HEK293T (cell line): ENCODE measurements at regions not wholly inside any gene's neighbourhood (a gene's known extent, or its start where the extent isn't known, plus 50 kb on each side); places are given as distances from the start of the nearest gene placed in this dataset.

Experiments
- BHLHE40 ChIP-seq: fragments of 450-650 bp; IDR thresholded peaks from 2 replicates; pipeline ENCODE4 v1.6.1; 2016; ENCODE audit warnings: mild to moderate bottlenecking, moderate library complexity, borderline replicate concordance
- FOXA1 ChIP-seq: fragments of 450-650 bp; IDR thresholded peaks from 2 replicates; pipeline ENCODE4 v1.6.1; 2016; ENCODE audit warnings: mild to moderate bottlenecking
- FOXK2 ChIP-seq: fragments of 450-650 bp; IDR thresholded peaks from 2 replicates; pipeline ENCODE4 v1.6.1; 2016; ENCODE audit warnings: mild to moderate bottlenecking
- FOXM1 ChIP-seq: fragments of 450-650 bp; IDR thresholded peaks from 2 replicates; pipeline ENCODE4 v1.6.1; 2017; ENCODE audit warnings: mild to moderate bottlenecking, borderline replicate concordance
- HDGF ChIP-seq: fragments of 450-650 bp; IDR thresholded peaks from 2 replicates; pipeline ENCODE4 v1.6.1; 2017; ENCODE audit warnings: antibody characterized with exemption, borderline replicate concordance
- L3MBTL2 ChIP-seq: fragments of 450-650 bp; conservative IDR thresholded peaks from 2 replicates; pipeline ENCODE4 v1.6.1; 2016; ENCODE audit warnings: mild to moderate bottlenecking
- SP1 ChIP-seq: fragments of 450-650 bp; IDR thresholded peaks from 2 replicates; pipeline ENCODE4 v1.6.1; 2017
- SUZ12 ChIP-seq: fragments of 450-650 bp; IDR thresholded peaks from 2 replicates; pipeline ENCODE4 v1.6.1; 2016; ENCODE audit warnings: mild to moderate bottlenecking
- TARDBP ChIP-seq: fragments of 450-650 bp; IDR thresholded peaks from 2 replicates; pipeline ENCODE4 v1.6.1; 2016

DNA sequence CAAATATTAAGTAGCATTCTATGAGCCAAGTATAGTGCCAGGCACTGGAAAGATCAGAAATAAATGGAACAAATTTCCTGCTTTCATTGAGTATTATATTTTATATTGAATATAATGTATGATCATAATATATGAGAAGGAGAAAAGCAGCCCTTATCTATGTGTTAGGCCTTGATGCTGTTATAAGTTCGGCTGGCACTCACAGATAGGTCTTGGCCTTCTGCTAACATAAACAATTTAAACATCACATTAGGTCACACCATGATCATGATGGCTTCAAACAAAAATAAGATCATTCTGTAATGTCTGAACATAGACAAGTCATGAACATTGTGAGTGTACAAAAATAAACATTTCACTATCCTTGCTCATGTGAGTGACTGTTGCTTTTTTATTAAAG is 584.0 kb upstream of the ZNF385D start:
- TF ChIP-seq L3MBTL2, result no peak
- no peak for TF ChIP-seq TARDBP
- TF ChIP-seq FOXK2, result no peak
- TF ChIP-seq FOXA1, result no peak
- no peak for TF ChIP-seq SUZ12
- TF ChIP-seq SP1, result no peak
- no peak for TF ChIP-seq FOXM1
- no peak for TF ChIP-seq BHLHE40
- no peak for TF ChIP-seq HDGF
